ENCODE measurements at regions not wholly inside any gene's neighbourhood (a gene's known extent, or its start where the extent isn't known, plus 50 kb on each side); places are given as distances from the start of the nearest gene placed in this dataset.

- no peak for TF ChIP-seq ZNF532 (CRISPR knock-in tag; IDR thresholded peaks at IDR 0.05; ENCODE audit: borderline replicate concordance)
- no peak for TF ChIP-seq EMX1 (CRISPR knock-in tag; IDR thresholded peaks at IDR 0.05)
- no peak for TF ChIP-seq ZNF396 (CRISPR knock-in tag; IDR thresholded peaks at IDR 0.05; ENCODE audit: borderline replicate concordance)
- TF ChIP-seq MYBL2 (CRISPR knock-in tag; IDR thresholded peaks at IDR 0.05): no peak
- no peak for TF ChIP-seq ZSCAN18 (CRISPR knock-in tag; IDR thresholded peaks at IDR 0.05)
- TF ChIP-seq ZNF281 (CRISPR knock-in tag; IDR thresholded peaks at IDR 0.05): no peak
- no peak for TF ChIP-seq ZNF512 (CRISPR knock-in tag; IDR thresholded peaks at IDR 0.05; ENCODE audit: borderline replicate concordance)
- TF ChIP-seq HMGA2 (CRISPR knock-in tag; IDR thresholded peaks at IDR 0.05): no peak
These were observed 603.1 kb downstream of the HACE1 start (continued) for GRCh38 chr6:104256646-104257045.

- Mint-ChIP-seq H3K36me3 (no peaks in the 10 kb centered on the region), H3K4me3 (no peak overlapping the region), H3K4me1 (peaks cover 22% of the 10 kb centered on the region), H3K27me3 (ENCODE audit: low read depth) (no peaks in the 10 kb centered on the region), H3K27ac (no peak overlapping the region), H3K9me3 (no peaks in the 10 kb centered on the region; the same call in none of the 2 replicates)
- ATAC-seq (no peak), DNase-seq (ENCODE audit: low spot score) (no peak)
- TF ChIP-seq E2F4 (CRISPR knock-in tag; IDR thresholded peaks at IDR 0.05; ENCODE audit: borderline replicate concordance, low read depth): no peak
- ChIA-PET POLR2A (no interaction called here), CTCF (no interaction called here)
These were observed 606.5 kb downstream of the HACE1 start for GRCh38 chr6:104253236-104253635.

- Mint-ChIP-seq H3K4me1 (peaks cover 22% of the 10 kb centered on the region), H3K9me3 (no peaks in the 10 kb centered on the region; the same call in none of the 2 replicates), H3K36me3 (no peaks in the 10 kb centered on the region), H3K27me3 (ENCODE audit: low read depth) (no peaks in the 10 kb centered on the region), H3K4me3 (no peak overlapping the region), H3K27ac (no peak overlapping the region)
- ATAC-seq: no peak
- CTCF ChIA-PET: no interaction called here
- TF ChIP-seq SOX15 (CRISPR knock-in tag; IDR thresholded peaks at IDR 0.05) (no peak), ATF2 (CRISPR knock-in tag; IDR thresholded peaks at IDR 0.05; ENCODE audit: borderline replicate concordance, low read depth) (no peak), GTF2I (CRISPR knock-in tag; conservative IDR thresholded peaks at IDR 0.05) (no peak), ZNF512 (CRISPR knock-in tag; IDR thresholded peaks at IDR 0.05; ENCODE audit: borderline replicate concordance) (no peak), ZSCAN18 (CRISPR knock-in tag; IDR thresholded peaks at IDR 0.05) (no peak)
- POLR2A ChIA-PET: no interaction called here
- DNase-seq (ENCODE audit: low spot score): no peak
These were observed 607.4 kb downstream of the HACE1 start for GRCh38 chr6:104252276-104252675.

All from WTC11 (cell line).